Stimulated activated CD8-positive, alpha-beta memory T cell treated with anti-CD3 and anti-CD28 coated beads, Interleukin-4, amount 100 ng/mL, for 4 hours (primary cell): ENCODE measurements at regions not wholly inside any gene's neighbourhood (a gene's known extent, or its start where the extent isn't known, plus 50 kb on each side); places are given as distances from the start of the nearest gene placed in this dataset.
"Not testable (repeated sequence)": the region's sequence is repeated elsewhere in the genome, so short reads cannot be mapped to it uniquely, and the experiment has no call there.

ENCODE experiments used
- DNase-seq, 2 donors: peaks; one replicate each; pipeline ENCODE4 v3.0.0-alpha.2; 2020; ENCODE audit warnings: low read depth in 2 of 2, low spot score in 1 of 2

DNA sequence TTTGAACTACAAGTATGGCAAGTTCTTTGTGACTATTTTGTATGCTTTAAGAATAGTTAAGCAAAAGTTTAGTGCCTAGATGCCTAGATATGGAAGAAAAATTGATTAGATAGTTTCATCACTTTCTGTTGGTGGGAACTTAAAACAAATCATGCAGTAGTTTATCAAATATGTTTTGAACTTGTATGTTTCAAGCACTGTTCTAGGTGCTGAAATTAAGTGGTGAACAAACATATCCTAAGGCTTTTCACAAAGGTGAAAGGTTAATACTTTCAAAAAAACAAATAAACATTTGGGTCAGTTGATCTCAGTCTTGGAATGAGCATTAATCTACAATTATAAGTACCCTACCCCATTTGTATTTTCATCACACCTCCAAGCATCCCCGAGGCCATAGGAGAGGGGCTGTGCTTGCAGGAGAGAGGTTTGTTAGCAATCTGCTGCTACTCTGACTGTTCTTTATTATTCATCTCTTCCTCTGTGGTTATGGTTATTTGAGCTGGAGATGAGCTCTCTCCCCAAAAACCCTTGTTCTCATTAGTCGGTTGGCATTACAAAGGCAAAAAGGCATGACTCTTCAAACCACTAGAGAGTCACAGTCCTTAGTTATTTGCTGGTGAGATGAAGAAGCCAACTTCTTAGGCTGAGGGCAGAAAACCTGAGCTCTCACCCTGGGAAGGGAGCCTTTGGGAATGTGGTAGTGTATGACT is 103.9 kb upstream of the FHL2 start:
- DNase-seq, result no peak

DNA sequence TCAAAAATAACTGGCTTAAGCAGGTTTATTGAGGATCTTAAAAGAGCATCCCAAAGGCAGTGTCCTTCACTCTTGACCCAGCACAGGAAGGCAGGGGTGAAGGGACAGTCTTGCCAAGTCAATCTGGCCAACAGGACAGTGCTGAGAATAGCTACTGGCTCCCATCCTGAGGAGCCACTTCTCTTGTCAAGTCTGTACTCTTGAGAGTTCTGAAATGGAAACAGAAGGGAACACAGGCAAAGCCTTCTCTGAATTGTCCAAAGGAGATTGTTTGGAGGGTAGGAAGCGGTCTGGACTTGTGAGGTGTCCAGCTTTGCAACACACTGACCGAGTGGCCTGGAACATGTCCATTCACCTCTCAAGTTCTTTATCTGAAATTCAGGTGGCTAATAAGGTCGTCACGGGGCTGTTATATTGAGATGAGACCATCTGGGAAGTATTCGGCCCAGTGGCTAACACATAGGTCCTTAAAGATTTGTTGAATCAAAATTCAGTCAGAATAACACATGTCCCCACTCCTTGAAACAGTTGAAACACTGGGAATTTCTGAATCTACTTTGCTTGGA is 99.5 kb upstream of the FHL2 start:
- no peak for DNase-seq

DNA sequence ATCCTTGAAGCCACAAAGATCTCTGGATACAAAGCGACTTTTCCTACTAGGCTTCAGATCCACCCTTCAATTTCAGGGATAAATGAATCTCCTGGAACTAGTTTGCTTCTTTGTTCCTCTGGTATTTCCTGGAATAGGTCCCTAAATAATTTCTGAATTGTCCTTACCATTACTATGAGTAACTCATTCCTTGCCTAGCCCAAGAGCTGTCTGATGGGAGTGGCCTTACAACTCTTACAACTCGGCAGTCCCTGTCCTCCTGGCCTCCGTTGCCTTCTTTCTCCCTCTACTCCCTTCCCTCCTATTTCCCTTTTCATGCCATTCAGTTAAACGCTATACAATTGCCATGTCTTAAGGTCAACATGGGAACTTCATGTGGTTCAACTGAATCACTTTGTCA is 98.2 kb upstream of the FHL2 start:
- DNase-seq, result no peak

DNA sequence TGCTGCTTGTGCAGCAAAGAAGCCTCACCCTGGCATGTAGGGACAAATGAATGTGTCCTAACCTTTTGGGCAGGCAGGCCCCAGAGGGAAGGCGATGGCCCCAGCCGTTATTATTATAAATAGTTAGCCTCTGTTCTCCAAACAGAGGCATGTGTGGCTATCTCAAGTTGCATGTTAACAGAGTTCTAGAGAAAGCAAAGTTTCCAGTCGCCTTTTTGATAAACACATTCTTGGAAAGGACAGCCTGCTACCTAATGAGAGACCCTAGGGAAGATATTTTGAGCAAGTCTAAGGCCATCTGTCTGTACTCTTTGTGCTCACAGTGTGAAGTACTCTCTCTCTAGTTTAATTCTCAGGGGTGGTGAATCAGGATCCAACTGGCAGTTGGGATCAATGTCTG is 97.4 kb upstream of the FHL2 start:
- no peak for DNase-seq

DNA sequence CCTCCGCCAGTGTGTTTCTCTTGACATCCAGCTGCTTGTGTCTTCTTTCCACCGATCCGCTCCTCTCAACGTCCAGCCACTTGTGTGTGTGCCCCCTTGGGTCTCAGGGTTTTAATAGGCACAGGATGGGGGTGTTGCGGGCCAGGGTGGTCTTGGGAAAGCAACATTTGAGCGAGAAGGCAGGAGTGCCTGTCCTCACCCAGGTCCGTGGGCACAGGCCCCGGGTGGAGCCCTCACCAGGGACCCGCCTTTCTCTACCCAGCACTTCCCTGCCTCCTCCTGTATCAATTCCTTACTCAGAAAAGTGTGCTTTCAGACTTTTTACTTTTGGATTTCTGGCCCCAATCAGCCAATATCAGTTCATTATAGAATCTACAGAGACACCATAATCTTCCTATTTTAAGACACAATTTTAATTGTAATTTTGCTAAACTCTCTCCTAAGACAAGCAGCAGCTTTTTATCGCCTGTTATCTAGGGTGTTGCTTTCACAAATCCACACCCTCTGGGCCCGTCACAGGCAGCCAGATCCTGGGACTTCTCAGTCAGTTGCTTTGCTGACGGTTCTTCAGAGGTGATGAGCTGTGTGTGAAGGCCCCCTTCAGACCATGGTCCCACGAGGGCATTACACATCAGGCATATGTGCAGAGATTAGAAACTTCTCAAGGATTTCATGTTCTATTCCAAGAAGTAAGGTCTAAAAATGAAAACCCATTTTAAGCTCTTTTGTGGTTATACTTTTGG is 96.0 kb upstream of the FHL2 start:
- DNase-seq, result no peak

DNA sequence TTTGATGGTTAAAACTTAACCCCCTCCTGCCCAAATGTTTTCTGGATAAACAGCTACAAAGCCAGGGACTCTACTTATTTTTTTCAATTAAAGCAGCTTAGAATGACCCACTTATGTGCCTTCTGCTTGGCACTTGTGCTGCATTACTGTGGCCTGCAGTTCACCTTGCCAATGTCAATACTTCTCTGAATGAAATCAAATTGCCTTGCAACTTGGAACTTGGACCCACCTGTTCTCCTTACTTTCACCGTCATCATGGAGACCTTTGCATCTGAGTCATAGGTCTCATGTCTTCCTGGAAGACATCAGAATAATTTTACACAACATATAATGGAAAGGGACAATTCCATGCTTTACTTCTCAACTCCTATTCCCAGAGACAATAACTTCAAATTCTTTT is 92.1 kb upstream of the FHL2 start:
- DNase-seq, result no peak

DNA sequence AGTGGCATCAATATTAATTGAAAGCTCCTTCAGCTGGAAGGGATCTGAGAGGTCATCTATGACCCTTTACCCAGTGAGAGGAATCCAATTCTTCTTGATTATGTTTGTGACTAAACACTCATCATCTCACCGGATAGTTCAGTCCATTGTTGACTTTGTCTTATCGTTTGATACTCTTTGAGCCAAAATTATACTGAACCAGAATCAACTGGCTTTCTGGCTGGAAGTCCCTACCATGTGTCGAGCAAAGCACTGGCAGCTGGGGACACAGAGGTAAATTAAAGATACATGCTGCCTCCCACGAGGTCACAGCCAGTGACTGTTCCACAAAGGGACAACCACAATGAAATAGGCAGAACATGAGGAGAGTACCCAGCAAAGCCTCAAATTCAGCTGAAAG is 91.4 kb upstream of the FHL2 start:
- DNase-seq, result no peak

DNA sequence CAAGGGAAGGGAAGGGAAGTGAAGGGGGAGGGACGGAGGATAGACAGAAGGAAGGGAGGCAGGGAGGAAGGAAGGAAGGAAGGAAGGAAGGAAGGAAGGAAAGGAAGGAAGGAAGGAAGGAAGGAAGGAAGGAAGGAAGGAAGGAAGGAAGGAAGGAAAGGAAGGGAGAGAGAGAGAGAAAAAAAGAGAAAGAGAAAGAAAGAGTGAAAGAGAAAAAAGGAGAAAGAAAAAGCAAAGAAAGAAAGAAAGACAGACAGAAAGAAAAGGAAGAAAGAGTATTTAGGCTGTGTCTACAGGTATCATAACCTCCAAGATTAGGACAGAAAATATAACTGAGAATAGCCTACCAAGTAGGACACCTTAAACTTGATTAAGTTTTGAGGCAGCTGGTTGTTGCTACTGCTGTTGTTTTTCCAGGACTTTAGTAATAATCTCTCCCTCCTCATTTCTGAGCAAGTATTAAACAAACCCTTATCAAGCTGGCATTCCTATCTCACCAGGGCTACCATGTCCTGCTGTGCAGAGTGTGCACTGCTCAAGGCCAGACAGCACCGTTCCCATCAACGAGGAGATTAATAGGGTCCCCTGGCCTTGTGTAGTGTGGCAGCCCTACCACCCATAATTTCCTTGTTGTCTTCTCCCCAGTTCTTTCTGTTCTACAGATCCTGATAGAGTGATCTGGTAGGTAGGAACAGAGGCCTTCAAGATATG is 90.5 kb upstream of the FHL2 start:
- no peak for DNase-seq

DNA sequence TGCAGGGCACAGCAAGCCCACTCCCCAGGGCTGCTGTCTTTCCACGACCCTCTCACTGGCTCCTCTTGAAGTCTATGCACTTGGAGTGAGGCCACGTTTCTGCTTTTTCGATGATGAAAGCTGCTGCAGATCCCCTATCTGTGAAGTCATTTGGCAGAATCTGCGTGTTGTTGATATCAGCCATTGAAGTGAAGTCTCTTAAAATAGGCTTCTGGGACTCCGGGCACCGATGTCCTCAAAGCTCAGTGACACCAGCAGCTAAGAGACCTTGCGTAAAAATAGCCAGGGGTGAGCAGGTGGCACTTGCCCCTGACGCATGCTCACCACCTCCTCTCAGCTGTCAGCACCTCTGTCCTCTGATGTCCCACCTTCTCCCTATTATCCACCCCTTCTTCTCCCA is 89.4 kb upstream of the FHL2 start:
- DNase-seq, result no peak

DNA sequence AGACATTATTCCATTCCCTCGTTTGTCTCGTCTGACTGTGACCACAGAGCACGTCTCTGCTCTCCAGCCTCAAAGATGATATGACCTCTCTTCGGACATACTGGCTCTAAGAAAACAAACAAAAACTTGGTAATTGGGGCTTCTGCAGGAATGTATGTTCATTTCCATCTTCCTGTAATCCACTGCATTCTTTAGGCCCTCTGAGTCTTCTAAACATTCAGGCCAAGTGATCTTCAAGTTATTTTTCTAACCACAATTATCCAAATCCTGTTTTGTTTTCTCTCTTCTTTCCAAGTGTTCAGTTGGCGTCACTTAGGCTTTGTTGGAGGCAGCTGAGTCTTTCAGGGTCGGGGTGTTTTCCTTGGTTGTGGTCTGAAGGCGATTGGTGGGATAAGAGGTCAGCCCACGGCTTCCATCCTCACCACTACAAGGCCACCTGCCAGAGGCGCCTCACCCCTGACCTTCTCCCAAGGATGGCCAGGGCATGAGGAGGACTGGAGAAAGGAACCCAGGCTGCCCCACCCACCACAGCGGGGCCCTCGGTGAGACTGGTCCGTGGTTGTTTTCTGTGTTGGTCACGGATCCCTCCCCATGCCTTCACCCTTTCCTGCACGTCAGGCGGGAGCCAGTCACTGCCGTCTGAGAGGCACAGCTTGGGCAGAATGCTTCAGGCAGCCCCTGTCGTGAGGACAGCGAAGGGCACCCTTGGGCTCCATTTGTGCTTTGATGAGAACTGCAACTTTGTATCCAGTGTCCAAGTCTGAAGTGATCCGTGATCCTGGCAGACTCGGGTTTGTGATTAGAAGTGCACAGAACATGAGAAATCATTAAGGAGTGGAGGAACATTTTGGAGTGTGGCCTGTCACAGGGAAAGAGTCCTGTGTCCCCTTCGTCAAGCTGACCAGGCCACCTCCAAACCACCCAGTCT is 88.6 kb upstream of the FHL2 start:
- DNase-seq, result no peak

DNA sequence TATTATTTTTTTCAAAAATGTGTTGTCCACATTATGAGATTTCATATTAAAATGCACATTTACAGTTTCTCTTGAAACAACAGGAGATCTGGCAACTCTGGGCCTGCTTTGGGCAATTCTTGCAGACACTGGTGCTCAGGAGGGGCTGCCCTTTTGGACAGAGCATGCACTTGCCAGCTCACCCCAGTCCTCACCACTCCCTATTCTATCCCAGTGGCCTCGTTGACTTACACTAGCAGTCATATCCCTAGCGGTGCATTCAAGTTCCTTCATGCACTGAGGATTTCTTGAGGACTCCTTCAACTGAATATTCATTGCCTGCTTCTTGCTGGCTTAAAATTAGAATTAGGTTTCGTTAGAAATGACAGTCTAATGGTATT is 87.9 kb upstream of the FHL2 start:
- DNase-seq, result no peak

DNA sequence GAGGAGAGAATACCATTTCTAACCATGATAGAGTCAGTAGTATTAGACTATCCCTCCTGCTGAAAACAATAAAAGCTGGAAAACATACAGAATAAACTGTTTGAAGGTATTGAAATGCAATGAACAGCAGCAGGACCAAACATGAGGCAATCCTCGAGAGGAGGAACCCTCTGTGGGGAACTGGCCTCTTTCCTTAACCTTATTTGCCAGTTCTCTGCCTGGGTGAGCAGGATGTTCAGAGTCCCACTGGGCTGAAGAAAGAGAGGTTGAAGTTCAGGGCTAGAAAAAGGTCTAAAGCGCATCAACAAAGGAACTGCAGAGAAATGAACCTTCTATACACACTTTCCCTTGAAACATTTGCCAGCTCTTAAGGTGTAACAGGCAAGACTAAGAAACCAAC is 79.8 kb upstream of the FHL2 start:
- no peak for DNase-seq

DNA sequence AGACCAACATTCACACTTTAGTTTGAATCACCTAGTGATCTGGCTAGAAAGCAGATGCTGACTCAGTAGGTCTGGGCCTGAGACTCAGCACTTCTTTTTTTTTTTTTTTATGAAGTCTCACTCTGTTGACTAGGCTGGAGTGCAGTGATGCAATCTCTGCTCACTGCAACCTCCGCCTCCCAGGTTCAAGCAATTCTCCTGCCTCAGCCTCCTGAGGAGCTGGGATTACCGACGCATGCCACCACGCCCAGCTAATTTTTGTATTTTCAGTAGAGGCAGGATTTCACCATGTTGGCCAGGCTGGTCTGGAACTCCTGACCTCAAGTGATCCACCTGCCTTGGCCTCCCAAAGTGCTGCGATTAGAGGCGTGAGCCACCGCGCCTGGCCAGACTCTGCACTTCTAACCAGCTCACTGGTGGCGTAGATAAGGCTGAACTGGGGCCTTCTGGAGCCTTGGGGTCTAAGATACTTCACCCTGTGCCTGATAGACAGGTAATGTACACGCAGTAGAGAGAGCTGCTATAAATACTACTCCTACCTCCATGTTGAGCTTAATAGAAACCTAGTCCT is 78.3 kb upstream of the FHL2 start:
- DNase-seq, result not testable (repeated sequence)

DNA sequence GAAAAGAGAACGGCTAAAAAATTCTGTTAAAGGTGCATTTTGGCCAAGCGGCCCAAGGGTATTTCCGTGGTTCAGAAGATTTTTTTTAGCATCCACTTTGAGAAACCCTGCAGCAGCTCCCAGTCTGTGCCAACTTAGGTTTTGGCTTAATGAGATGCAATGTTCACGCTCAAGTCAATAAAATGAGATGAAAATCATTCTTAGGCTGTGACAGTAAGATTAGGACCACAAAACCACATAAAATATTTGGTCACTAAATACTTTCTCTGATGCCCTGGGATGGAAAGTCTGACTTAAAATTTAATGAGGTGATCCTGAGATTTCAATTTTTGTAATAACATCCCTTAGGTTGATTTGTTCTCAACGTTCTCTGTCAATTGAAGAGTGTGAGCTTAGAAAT is 74.2 kb upstream of the FHL2 start:
- DNase-seq, result no peak

DNA sequence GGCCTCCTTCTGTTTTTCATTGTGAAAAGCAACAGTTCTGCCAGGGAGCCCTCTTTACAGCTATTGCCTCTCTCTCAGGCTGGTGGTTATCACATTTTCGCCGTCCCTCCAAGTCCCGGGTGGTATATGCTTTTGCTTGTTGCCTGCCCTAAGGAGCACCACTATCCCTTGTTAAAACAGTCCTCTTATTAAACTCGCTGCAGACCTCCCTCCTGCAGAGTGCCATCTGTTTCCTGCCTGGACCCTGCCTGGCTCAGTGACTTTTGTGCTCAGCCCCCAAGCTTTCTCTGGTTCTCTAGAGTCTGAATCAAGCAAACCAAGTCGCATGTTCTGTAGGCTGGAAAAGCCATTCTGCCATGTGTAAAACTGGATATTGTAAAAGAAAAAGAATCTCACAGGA is 72.1 kb upstream of the FHL2 start:
- no peak for DNase-seq

DNA sequence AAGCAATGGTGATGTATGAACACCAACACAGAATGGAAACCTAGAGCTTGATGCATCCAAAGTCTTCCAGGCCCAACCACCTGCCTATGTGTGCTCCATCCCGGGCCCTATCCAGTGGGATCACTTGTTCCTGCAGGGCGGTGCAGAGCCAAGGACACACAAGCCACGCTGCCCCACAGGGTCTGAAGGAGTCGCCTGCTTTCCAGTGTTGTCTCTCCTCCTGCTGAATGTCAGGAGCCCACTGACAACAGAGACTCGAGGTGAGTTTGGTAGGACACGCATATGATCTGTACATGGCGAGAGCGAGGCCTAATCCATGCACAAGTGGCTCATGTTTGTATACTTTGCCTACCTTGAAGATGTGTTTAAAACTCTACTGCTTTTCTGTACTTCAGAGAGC is 70.9 kb upstream of the FHL2 start:
- no peak for DNase-seq

DNA sequence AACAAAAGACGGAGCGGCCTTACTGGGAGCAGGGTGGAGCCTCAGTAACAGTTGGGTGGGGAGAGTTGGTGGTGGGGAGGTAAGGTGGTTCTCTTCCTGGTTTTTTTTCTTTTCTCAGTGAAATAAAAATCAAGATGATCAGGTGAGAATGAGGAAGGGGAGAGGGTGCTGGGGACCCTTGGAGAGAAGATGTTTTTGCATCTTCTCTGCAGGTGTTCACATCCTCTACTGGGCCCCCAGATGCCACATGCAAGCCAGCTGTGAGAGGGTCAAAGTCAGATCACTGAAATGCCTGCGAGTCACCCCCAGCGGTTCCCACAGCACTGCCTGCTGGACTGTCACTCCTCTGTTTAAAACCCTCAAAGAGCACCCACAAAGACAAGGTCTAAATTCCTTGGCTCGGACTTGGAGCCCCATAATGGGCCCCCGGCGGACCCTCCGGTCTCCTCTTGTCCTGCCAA is 69.8 kb upstream of the FHL2 start:
- DNase-seq, result no peak

DNA sequence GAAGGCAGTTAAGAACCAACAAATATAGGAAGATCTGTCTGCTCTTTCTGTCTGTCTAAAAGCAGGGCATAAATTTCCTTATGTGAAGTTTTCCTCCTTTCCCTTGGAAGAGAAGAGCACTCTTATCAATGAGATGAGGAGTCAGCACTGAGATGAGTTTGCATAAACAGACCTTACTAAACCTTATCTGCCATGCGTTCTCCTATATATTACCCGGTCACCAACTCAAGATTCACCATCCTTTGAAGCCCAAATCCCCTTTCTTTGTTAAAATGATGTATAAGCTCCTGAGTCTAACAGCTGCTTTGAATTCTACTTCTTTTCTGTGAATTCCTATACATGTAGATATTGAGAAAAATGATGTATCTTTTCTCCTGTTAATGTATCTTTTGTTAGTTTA is 65.5 kb upstream of the FHL2 start:
- no peak for DNase-seq

DNA sequence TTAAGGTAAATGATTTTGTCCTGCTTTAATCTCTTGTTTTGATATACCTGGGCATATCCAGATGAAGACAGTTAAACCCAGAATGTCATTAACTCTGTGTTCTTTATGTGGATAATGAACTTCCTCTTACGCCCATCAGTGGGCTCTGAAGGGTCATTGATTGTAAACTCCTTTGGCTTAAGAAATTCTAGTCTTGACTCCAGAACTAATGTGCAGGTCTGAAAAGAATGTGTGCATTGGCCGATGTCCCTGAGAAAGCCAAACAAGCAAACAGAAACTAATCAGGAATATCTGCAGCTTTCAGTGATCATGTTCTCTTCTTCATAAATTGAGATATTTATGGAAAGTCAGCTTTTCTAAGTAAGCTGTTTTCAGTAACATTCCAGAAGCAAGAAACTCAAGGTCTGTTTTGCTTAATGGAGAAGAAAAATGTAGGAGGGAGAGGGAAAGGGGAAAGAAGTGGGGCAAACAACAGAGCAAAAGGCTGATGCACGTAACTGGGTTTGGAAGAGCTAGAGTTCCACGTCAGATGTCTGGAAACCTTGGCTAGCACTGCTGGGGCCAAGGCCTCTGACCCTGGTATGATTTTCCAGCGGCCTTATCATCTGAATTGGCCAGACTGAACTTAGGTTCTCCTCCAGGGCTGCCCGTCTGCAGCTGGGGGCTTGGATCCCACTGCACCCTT is 61.3 kb upstream of the FHL2 start:
- no peak for DNase-seq

DNA sequence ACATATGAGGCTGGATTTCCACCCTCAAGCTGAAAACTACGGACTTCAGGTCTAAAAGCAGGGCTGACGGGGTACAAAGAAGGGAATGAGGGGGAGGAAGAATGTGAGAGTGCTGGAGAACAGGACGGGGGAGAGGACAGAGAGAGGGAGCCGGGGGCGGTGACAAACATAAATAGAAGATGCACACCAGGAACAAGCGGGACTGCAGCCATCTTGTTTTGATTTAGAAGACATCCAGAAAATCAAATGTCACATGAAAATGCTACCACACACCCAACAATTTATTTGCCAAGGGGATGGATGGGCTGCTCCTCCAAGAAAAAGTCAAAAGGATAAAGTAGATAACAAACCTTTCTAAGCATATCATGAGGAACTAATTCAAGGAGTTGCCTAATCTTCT is 59.2 kb upstream of the FHL2 start:
- DNase-seq, result no peak
